ENCODE measurements at regions not wholly inside any gene's neighbourhood (a gene's known extent, or its start where the extent isn't known, plus 50 kb on each side); places are given as distances from the start of the nearest gene placed in this dataset.

DNA sequence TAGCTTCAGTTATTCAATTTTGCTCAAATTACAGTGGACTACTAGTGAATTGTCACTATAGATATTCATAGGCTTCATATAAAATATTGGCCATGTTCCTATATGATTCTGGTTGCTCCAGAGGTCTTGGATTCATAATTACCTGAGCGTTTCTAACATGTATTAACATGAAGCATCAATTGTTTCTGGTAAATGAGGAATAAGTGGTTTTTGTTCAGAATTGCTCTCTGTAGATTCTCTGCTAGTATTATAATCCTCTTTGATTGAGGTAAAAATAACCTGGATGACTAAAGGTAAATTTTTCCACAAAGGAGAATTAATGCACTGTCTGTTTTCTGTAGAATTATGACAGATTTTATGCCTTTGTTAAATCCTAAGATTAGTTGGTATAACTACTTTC, 258.1 kb upstream of the CNTN6 start:
- no peak overlapping the region for H3K4me3 Mint-ChIP-seq
- Histone ChIP-seq H3K4me3 (ENCODE audit: low read length) (no peak overlapping the region), H3K36me3 (ENCODE audit: control insufficient read depth, insufficient read depth, low read length) (no peaks in the 10 kb centered on the region), H3K9me3 (ENCODE audit: control insufficient read depth, low read length) (peaks cover 49% of the 10 kb centered on the region), H3K27ac (ENCODE audit: low read depth, low read length) (no peak overlapping the region), H3K4me1 (ENCODE audit: control insufficient read depth, insufficient read depth, low read length) (no peaks in the 10 kb centered on the region), H3K9ac (ENCODE audit: extremely low read depth, low read length, poor library complexity, severe bottlenecking) (no peak overlapping the region), H3K27me3 (ENCODE audit: control insufficient read depth, insufficient read depth, low read length, poor library complexity, severe bottlenecking) (no peaks in the 10 kb centered on the region)
- no peak for DNase-seq
- H3K4me1 Mint-ChIP-seq, result no peaks in the 10 kb centered on the region
- H3K9me3 Mint-ChIP-seq, result peaks cover 19% of the 10 kb centered on the region
- WGBS, 2 experiments (ENCODE audit: insufficient coverage in 1 of 2, insufficient read length in 1 of 2), result 75% methylated on average over 1 of the region's 1 CpG; no CpG with 5 or more reads in 1 of the 2 experiments
- no peak overlapping the region for H3K27ac Mint-ChIP-seq
- no peaks in the 10 kb centered on the region for H3K27me3 Mint-ChIP-seq (ENCODE audit: insufficient read depth)
- TF ChIP-seq, protein P1, sequence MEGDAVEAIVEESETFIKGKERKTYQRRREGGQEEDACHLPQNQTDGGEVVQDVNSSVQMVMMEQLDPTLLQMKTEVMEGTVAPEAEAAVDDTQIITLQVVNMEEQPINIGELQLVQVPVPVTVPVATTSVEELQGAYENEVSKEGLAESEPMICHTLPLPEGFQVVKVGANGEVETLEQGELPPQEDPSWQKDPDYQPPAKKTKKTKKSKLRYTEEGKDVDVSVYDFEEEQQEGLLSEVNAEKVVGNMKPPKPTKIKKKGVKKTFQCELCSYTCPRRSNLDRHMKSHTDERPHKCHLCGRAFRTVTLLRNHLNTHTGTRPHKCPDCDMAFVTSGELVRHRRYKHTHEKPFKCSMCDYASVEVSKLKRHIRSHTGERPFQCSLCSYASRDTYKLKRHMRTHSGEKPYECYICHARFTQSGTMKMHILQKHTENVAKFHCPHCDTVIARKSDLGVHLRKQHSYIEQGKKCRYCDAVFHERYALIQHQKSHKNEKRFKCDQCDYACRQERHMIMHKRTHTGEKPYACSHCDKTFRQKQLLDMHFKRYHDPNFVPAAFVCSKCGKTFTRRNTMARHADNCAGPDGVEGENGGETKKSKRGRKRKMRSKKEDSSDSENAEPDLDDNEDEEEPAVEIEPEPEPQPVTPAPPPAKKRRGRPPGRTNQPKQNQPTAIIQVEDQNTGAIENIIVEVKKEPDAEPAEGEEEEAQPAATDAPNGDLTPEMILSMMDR (conservative IDR thresholded peaks at IDR 0.05), result no peak
- H3K36me3 Mint-ChIP-seq (ENCODE audit: low read depth), result no peaks in the 10 kb centered on the region

DNA sequence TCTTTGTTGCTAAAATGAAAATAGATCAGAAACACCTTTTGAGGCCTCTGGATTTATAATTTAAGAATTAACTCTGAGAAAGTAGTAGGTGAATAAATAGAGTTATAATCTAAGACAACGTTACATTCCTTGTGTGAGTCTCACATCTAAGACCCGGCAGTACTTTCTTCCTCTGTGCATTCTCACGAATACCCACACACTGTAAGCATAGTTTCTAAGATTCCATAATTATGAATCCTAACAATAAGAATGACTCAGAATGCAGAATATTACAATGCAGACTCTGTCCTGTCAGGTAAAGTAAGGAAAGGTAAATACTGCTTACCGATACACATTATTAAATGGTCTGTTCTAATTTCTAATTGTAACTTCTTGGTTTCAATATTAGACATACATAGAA, 257.7 kb upstream of the CNTN6 start:
- Histone ChIP-seq H3K27me3 (ENCODE audit: control insufficient read depth, insufficient read depth, low read length, poor library complexity, severe bottlenecking) (no peaks in the 10 kb centered on the region), H3K36me3 (ENCODE audit: control insufficient read depth, insufficient read depth, low read length) (no peaks in the 10 kb centered on the region), H3K9ac (ENCODE audit: extremely low read depth, low read length, poor library complexity, severe bottlenecking) (no peak overlapping the region), H3K4me3 (ENCODE audit: low read length) (no peak overlapping the region), H3K9me3 (ENCODE audit: control insufficient read depth, low read length) (peaks cover 44% of the 10 kb centered on the region), H3K27ac (ENCODE audit: low read depth, low read length) (no peak overlapping the region), H3K4me1 (ENCODE audit: control insufficient read depth, insufficient read depth, low read length) (no peaks in the 10 kb centered on the region)
- peaks cover 15% of the 10 kb centered on the region for H3K9me3 Mint-ChIP-seq
- 67 to 86% methylated on average over 1 to 4 of the region's 4 CpGs for WGBS, 2 experiments (ENCODE audit: insufficient coverage in 1 of 2, insufficient read length in 1 of 2)
- H3K36me3 Mint-ChIP-seq (ENCODE audit: low read depth), result no peaks in the 10 kb centered on the region
- H3K27me3 Mint-ChIP-seq (ENCODE audit: insufficient read depth), result no peaks in the 10 kb centered on the region
- H3K27ac Mint-ChIP-seq, result no peak overlapping the region
- no peak for DNase-seq
- H3K4me3 Mint-ChIP-seq, result no peak overlapping the region
- no peaks in the 10 kb centered on the region for H3K4me1 Mint-ChIP-seq
- TF ChIP-seq, protein P1 (conservative IDR thresholded peaks at IDR 0.05), result no peak

DNA sequence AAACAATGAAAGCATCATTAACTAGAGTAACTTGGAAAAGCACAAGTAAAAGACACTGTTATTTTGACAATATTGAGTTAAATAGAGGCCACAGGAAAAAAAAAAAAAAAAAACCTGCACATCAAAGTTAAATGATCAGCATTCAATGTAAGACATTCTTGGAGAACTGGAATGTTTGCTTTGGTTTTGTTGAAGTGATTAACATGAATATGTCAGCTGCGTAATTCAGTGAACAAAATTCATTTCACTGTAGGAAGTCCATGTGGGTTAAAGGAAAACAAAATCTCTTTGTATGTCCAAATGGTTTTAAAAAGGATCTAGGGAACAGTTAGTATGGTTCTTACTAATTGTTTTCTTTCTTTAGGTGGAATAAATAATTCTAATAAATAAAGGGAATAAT, 252.8 kb upstream of the CNTN6 start:
- H3K36me3 Mint-ChIP-seq (ENCODE audit: low read depth), result no peaks in the 10 kb centered on the region
- 73 to 93% methylated on average over 1 of the region's 1 CpG for WGBS, 2 experiments (ENCODE audit: insufficient coverage in 1 of 2, insufficient read length in 1 of 2)
- H3K4me1 Mint-ChIP-seq, result no peaks in the 10 kb centered on the region
- no peak overlapping the region for H3K4me3 Mint-ChIP-seq
- H3K36me3 ChIP-seq (ENCODE audit: control insufficient read depth, insufficient read depth, low read length), result no peaks in the 10 kb centered on the region
- no peak overlapping the region for H3K27ac ChIP-seq (ENCODE audit: low read depth, low read length)
- no peaks in the 10 kb centered on the region for H3K27me3 ChIP-seq (ENCODE audit: control insufficient read depth, insufficient read depth, low read length, poor library complexity, severe bottlenecking)
- H3K27ac Mint-ChIP-seq, result no peak overlapping the region
- no peak overlapping the region for H3K9ac ChIP-seq (ENCODE audit: extremely low read depth, low read length, poor library complexity, severe bottlenecking)
- no peaks in the 10 kb centered on the region for H3K9me3 Mint-ChIP-seq
- no peak for DNase-seq
- H3K4me3 ChIP-seq (ENCODE audit: low read length), result no peak overlapping the region
- H3K27me3 Mint-ChIP-seq (ENCODE audit: insufficient read depth), result no peaks in the 10 kb centered on the region
- TF ChIP-seq, protein P1 (conservative IDR thresholded peaks at IDR 0.05), result no peak
- H3K4me1 ChIP-seq (ENCODE audit: control insufficient read depth, insufficient read depth, low read length), result no peaks in the 10 kb centered on the region
- peaks cover 55% of the 10 kb centered on the region for H3K9me3 ChIP-seq (ENCODE audit: control insufficient read depth, low read length)
